Loucy (cell line): ENCODE measurements at regions not wholly inside any gene's neighbourhood (a gene's known extent, or its start where the extent isn't known, plus 50 kb on each side); places are given as distances from the start of the nearest gene placed in this dataset.

Source experiments
- H2AFZ ChIP-seq: fragments of 200-600 bp; sonication (generic); 2 replicates; pipeline ENCODE4 v1.6.0; 2016; ENCODE audit warnings: antibody characterized with exemption, mild to moderate bottlenecking, low read length, moderate library complexity
- H3F3A ChIP-seq: fragments of 200-600 bp; 2 replicates; pipeline ENCODE4 v1.6.0; 2016; ENCODE audit warnings: antibody characterized with exemption, low read depth, mild to moderate bottlenecking
- H3K27me3 ChIP-seq: fragments of 200-600 bp; sonication (generic); 2 replicates; pipeline ENCODE4 v1.6.1; 2014; ENCODE audit warnings: low read length, mild to moderate bottlenecking; ENCODE audit not compliant: insufficient read depth, poor library complexity, severe bottlenecking
- H3K36me3 ChIP-seq: fragments of 200-600 bp; sonication (generic); 2 replicates; pipeline ENCODE4 v1.6.1; 2016; ENCODE audit warnings: low read length; ENCODE audit not compliant: insufficient read depth
- H3K4me1 ChIP-seq: fragments of 200-600 bp; sonication (generic); 2 replicates; pipeline ENCODE4 v1.5.1; 2014; ENCODE audit warnings: low read length, mild to moderate bottlenecking; ENCODE audit not compliant: insufficient read depth, poor library complexity, severe bottlenecking
- H3K4me2 ChIP-seq: fragments of 200-600 bp; sonication (generic); 2 replicates; pipeline ENCODE4 v1.6.0; 2014; ENCODE audit warnings: antibody characterized with exemption, low read length, low read depth, mild to moderate bottlenecking; ENCODE audit not compliant: poor library complexity, severe bottlenecking
- H3K4me3 ChIP-seq: fragments of 200-600 bp; sonication (generic); 2 replicates; pipeline ENCODE4 v1.5.1; 2014; ENCODE audit warnings: low read length, mild to moderate bottlenecking, mixed read lengths; ENCODE audit not compliant: poor library complexity, severe bottlenecking
- H3K79me2 ChIP-seq: fragments of 200-600 bp; sonication (generic); 2 replicates; pipeline ENCODE4 v1.6.1; 2014; ENCODE audit warnings: low read length; ENCODE audit not compliant: insufficient read depth
- H3K9ac ChIP-seq: fragments of 200-600 bp; sonication (generic); 2 replicates; pipeline ENCODE4 v1.6.0; 2014; ENCODE audit warnings: mild to moderate bottlenecking, low read depth, low read length, moderate library complexity; ENCODE audit not compliant: poor library complexity, severe bottlenecking
- H3K9me2 ChIP-seq: fragments of 200-600 bp; sonication (generic); replicated peaks from 2 replicates; pipeline ENCODE4 v1.6.1; 2016; ENCODE audit warnings: low read depth, low read length, mixed read lengths
- H3K9me3 ChIP-seq: fragments of 200-600 bp; sonication (generic); 2 replicates; pipeline ENCODE4 v1.6.1; 2014; ENCODE audit warnings: mild to moderate bottlenecking, antibody characterized with exemption, low read length, low read depth; ENCODE audit not compliant: insufficient read depth
- H4K20me1 ChIP-seq: fragments of 200-600 bp; sonication (generic); 2 replicates; pipeline ENCODE4 v1.6.0; 2014; ENCODE audit warnings: antibody characterized with exemption, low read length, mild to moderate bottlenecking; ENCODE audit not compliant: insufficient read depth, poor library complexity, severe bottlenecking
- EZH2phosphoT487 ChIP-seq: fragments of 200-600 bp; IDR thresholded peaks from 2 replicates; pipeline ENCODE4 v1.6.1; 2018; ENCODE audit warnings: antibody characterized with exemption, mild to moderate bottlenecking, moderate library complexity, borderline replicate concordance
- TF ChIP-seq, protein P1 (sequence below): fragments of 200-600 bp; sonication (generic); conservative IDR thresholded peaks from 2 replicates; pipeline ENCODE4 v1.5.1; 2014; ENCODE audit warnings: mild to moderate bottlenecking, antibody characterized with exemption, low read length

DNA sequence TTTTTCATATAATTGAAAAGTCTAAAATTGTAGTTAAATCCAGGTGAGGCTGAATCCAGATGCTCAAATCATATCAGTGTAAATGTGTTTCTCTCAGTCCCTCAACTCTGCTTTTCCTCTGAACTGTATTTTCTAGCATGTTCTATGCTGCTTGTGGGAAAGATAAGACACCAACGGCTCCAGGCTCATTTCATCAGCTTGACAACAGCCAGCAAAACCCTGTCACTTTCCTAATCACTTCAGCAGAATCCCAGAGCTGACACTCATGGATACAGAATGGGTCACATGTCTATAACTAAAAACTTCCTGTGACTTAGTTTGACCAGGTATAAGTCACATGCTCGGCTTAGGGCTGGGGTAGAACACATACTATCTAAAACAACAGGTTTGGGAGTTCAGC lies 179.4 kb upstream of the ADRA1B start:
- Histone ChIP-seq H3K4me3 (no peak overlapping the region), H3K9ac (no peak overlapping the region), H3F3A (no peaks in the 10 kb centered on the region), H3K4me1 (peaks cover 12% of the 10 kb centered on the region), H4K20me1 (no peaks in the 10 kb centered on the region), H3K9me3 (no peaks in the 10 kb centered on the region), H3K36me3 (no peaks in the 10 kb centered on the region), H2AFZ (no peak overlapping the region), H3K9me2 (no peaks in the 10 kb centered on the region), H3K79me2 (no peaks in the 10 kb centered on the region), H3K4me2 (no peak overlapping the region), H3K27me3 (no peaks in the 10 kb centered on the region)
- TF ChIP-seq EZH2phosphoT487 = no peak
- TF ChIP-seq, protein P1, sequence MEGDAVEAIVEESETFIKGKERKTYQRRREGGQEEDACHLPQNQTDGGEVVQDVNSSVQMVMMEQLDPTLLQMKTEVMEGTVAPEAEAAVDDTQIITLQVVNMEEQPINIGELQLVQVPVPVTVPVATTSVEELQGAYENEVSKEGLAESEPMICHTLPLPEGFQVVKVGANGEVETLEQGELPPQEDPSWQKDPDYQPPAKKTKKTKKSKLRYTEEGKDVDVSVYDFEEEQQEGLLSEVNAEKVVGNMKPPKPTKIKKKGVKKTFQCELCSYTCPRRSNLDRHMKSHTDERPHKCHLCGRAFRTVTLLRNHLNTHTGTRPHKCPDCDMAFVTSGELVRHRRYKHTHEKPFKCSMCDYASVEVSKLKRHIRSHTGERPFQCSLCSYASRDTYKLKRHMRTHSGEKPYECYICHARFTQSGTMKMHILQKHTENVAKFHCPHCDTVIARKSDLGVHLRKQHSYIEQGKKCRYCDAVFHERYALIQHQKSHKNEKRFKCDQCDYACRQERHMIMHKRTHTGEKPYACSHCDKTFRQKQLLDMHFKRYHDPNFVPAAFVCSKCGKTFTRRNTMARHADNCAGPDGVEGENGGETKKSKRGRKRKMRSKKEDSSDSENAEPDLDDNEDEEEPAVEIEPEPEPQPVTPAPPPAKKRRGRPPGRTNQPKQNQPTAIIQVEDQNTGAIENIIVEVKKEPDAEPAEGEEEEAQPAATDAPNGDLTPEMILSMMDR = no peak

DNA sequence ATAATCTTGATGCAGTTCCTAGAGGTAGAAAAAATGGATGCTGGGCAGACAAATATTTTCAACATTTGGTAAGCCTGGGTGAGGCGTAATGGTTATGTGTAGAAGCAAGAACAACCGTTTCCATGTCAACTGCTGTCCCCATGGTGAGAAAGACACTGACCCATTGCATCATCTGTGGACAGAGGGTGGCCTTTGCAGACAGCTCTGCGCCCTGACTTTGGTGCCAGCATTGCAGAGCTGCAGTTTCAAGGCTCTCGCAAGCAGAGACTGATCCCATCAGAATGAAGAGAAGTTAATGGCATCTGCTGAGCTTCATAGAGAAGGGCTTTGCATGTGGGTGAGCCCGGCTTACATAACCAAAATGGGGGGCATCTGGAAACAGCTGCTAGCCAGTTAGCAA lies 179.0 kb upstream of the ADRA1B start:
- Histone ChIP-seq H3K9me2 (no peaks in the 10 kb centered on the region), H3K36me3 (no peaks in the 10 kb centered on the region), H3K27me3 (no peaks in the 10 kb centered on the region), H3K4me1 (peaks cover 10% of the 10 kb centered on the region), H3F3A (no peaks in the 10 kb centered on the region), H3K79me2 (no peaks in the 10 kb centered on the region), H3K4me3 (no peak overlapping the region), H4K20me1 (no peaks in the 10 kb centered on the region), H3K9ac (no peak overlapping the region), H3K4me2 (no peak overlapping the region), H3K9me3 (no peaks in the 10 kb centered on the region), H2AFZ (no peak overlapping the region)
- TF ChIP-seq, protein P1 = no peak
- TF ChIP-seq EZH2phosphoT487 = no peak

DNA sequence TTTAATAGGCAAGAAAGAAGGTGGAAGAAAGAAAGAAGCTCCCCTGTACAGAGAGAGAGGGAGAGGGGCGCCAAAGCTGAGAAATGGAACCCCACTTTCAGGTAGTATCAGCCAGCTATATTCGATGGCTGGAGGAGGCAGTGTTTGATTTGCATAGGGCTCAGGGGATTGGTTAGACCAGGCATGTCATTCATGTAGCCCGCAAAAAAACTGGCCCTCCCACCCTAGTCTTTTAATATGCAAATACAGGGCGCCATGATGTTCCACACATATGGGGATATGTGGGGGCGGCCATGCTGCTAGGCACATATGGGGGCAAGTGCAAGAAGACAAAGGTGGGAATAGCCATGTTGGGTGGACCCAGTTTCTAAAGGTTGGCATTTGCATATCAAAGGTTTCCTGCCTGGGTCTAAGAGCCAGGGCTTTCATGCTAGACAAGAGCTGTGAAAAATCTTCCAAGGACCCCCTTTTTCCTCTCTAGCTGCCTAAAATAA lies 174.4 kb upstream of the ADRA1B start:
- Histone ChIP-seq H3K9me3 (no peaks in the 10 kb centered on the region), H3K9ac (no peak overlapping the region), H3K4me3 (no peak overlapping the region), H3F3A (no peaks in the 10 kb centered on the region), H3K4me2 (no peak overlapping the region), H3K36me3 (no peaks in the 10 kb centered on the region), H3K9me2 (no peaks in the 10 kb centered on the region), H3K79me2 (no peaks in the 10 kb centered on the region), H4K20me1 (no peaks in the 10 kb centered on the region), H3K27me3 (no peaks in the 10 kb centered on the region), H3K4me1 (no peaks in the 10 kb centered on the region), H2AFZ (no peak overlapping the region)
- no peak for TF ChIP-seq EZH2phosphoT487

DNA sequence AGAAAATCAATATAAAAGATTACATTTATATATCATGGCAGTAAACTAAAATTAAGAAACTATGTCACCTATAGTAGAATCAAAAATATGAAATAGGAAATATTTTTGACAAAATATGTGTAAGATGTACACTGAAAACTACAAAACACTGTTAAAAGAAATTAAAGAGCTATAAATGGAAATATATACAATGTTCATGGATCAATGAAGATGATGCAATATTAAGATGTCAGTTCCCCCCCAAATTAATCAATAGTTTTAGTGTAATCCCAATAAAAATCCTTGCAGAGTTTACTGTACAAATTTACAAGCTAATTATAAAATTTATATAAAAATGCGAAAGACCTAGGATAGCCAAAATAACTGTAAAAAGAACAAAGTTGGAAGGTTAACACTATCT lies 173.0 kb upstream of the ADRA1B start:
- Histone ChIP-seq H3K4me1 (no peaks in the 10 kb centered on the region), H3K4me2 (no peak overlapping the region), H2AFZ (no peak overlapping the region), H3K4me3 (no peak overlapping the region), H3K79me2 (no peaks in the 10 kb centered on the region), H3K27me3 (no peaks in the 10 kb centered on the region), H3F3A (no peaks in the 10 kb centered on the region), H4K20me1 (no peaks in the 10 kb centered on the region), H3K9me2 (no peaks in the 10 kb centered on the region), H3K9ac (no peak overlapping the region), H3K9me3 (no peaks in the 10 kb centered on the region), H3K36me3 (no peaks in the 10 kb centered on the region)
- TF ChIP-seq, protein P1 = no peak
- no peak for TF ChIP-seq EZH2phosphoT487
